Astrocyte of the spinal cord (primary cell): ENCODE measurements at regions not wholly inside any gene's neighbourhood (a gene's known extent, or its start where the extent isn't known, plus 50 kb on each side); places are given as distances from the start of the nearest gene placed in this dataset.

Experiments
- DNase-seq: peaks from one replicate; pipeline ENCODE4 v3.0.0; 2011; ENCODE audit warnings: low read depth, low spot score
- H3K4me3 ChIP-seq: 2 replicates; pipeline ENCODE4 v1.5.1; 2011; ENCODE audit warnings: low read depth, mild to moderate bottlenecking, low read length, moderate library complexity
- CTCF ChIP-seq: IDR thresholded peaks from 2 replicates; pipeline ENCODE4 v1.5.1; 2012; ENCODE audit warnings: low read depth, mild to moderate bottlenecking, low read length, inconsistent platforms
- in situ Hi-C: cut with HindIII; loops from 2 replicates; pipeline ENCODE4 v1.10.0; 2017; ENCODE audit warnings: low sequenced_read_pairs

- no peak for TF ChIP-seq CTCF
- no peak overlapping the region for H3K4me3 ChIP-seq
- in situ Hi-C loops: no loop called here
- no peak for DNase-seq
Measured at GRCh38 chr17:6278376-6278775, 156.5 kb downstream of the AIPL1 start.

- H3K4me3 ChIP-seq: no peak overlapping the region
- in situ Hi-C loops: no loop called here
- no peak for DNase-seq
- no peak for TF ChIP-seq CTCF
Measured at GRCh38 chr17:6276711-6277110, 158.2 kb downstream of the AIPL1 start.

DNA sequence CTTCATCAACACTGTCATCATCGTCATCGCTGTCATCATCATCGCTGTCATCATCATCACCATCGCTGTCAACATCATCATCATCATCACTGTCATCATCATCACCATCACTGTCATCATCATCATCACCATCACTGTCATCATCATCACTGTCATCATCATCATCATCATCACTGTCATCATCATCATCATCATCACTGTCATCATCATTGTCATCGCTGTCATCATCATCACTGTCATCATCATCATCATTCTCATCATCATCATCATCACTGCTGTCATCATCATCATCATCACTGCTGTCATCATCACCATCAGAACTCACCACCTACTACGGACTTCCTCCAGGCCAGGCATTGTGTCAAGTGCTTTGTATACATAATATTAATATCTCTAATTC lies 160.6 kb downstream of the AIPL1 start:
- no peak for DNase-seq
- H3K4me3 ChIP-seq: no peak overlapping the region
- in situ Hi-C loops: no loop called here
- TF ChIP-seq CTCF: no peak

DNA sequence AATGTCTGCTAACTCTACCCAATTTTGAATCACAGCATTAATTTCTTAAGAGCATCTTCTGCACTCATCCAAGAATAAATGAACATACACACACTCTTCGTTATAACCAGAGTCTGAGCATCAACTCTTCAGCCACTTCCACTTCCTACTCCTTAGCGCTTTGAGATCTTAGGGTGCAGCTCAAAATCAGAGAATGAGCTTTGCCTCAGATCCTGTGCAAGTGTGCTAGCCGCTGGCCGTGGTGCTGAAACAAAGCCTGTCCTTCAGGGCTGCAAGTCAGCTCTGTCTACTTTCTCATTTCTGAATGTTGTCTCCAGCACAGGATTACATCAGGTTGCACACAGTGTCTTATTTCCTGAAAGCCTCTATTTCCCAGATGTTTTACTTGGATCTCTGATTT lies 165.4 kb downstream of the AIPL1 start:
- TF ChIP-seq CTCF: no peak
- in situ Hi-C loops: no loop called here
- DNase-seq: peak; percentile 53
- H3K4me3 ChIP-seq: no peak overlapping the region

DNA sequence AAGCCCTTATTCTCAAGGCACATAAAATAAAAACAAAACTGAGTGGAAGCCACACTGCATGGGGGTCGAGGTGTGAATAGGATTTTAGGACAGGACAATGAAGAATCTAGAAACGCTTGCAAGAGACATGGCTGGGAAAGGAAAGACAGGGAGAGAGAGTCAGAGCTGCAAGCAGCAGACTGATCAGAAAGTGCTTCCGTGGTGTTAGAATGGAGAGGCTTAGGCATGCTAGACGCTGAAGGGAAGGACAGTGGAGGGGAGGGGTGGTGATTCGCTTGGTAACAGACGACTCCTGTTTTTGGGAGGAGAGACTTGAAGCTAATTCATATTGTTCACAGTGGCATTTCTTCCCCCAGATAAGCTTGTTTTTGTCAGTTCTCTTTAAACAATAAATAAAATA lies 173.5 kb downstream of the AIPL1 start:
- DNase-seq: no peak
- TF ChIP-seq CTCF: no peak
- in situ Hi-C loops: no loop called here
- H3K4me3 ChIP-seq: no peak overlapping the region

- in situ Hi-C loops: no loop called here
- DNase-seq: no peak
- no peak for TF ChIP-seq CTCF
- no peak overlapping the region for H3K4me3 ChIP-seq
Measured at GRCh38 chr17:6259899-6260298, 175.0 kb downstream of the AIPL1 start.

DNA sequence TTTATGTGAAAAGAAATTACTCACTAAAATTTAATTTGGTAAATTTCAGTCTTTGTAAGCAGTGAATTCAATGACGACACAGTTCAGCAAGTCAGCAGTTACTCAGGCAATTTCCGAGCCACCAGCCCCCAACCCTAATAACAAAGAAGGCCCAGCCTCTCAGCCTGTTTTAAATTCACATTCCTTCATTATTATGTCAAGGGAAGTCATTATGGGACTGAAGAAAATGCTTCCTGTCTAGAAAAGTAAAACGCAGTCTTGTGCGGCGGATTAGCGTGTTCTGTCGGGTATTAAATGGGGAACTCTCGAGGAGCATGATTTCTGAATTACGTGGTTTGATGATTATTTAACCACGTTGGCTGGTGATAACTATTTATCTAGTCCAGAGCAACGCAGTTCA lies 177.6 kb downstream of the AIPL1 start:
- in situ Hi-C loops: no loop called here
- DNase-seq: peak; percentile 81
- H3K4me3 ChIP-seq: no peak overlapping the region
- TF ChIP-seq CTCF: no peak
